RKO (cell line): ENCODE measurements at regions not wholly inside any gene's neighbourhood (a gene's known extent, or its start where the extent isn't known, plus 50 kb on each side); places are given as distances from the start of the nearest gene placed in this dataset.
"Not testable (repeated sequence)": the region's sequence is repeated elsewhere in the genome, so short reads cannot be mapped to it uniquely, and the experiment has no call there.

ENCODE experiments used
- DNase-seq: peaks from one replicate; pipeline ENCODE4 v3.0.0-alpha.2; 2016; ENCODE audit warnings: low spot score

GRCh38 chr13:76620036-76620435 is 266.2 kb downstream of the KCTD12 start:
- DNase-seq, result no peak

GRCh38 chr13:76619631-76620030 is 266.6 kb downstream of the KCTD12 start:
- no peak for DNase-seq

- no peak for DNase-seq
Observed at GRCh38 chr13:76610819-76611415, 275.3 kb downstream of the KCTD12 start.

- no peak for DNase-seq
Observed at GRCh38 chr13:76609643-76610042, 276.6 kb downstream of the KCTD12 start.

- DNase-seq, result no peak
Observed at GRCh38 chr13:76607866-76608265, 278.3 kb downstream of the KCTD12 start.

- DNase-seq, result no peak
Observed at GRCh38 chr13:76600081-76600480, 286.1 kb downstream of the KCTD12 start.

GRCh38 chr13:76597868-76598267 is 288.3 kb downstream of the KCTD12 start:
- DNase-seq, result no peak

GRCh38 chr13:76596216-76596615 is 290.0 kb downstream of the KCTD12 start:
- no peak for DNase-seq

GRCh38 chr13:76594435-76594834 is 291.8 kb downstream of the KCTD12 start:
- DNase-seq, result no peak

- no peak for DNase-seq
Observed at GRCh38 chr13:76586842-76587241, 299.4 kb downstream of the KCTD12 start.

GRCh38 chr13:76579701-76580100 is 306.5 kb downstream of the KCTD12 start:
- no peak for DNase-seq

GRCh38 chr13:76575634-76576033 is 310.6 kb downstream of the KCTD12 start:
- DNase-seq, result not testable (repeated sequence)

GRCh38 chr13:76570510-76570971 is 315.7 kb downstream of the KCTD12 start:
- no peak for DNase-seq

GRCh38 chr13:76556627-76557026 is 329.6 kb downstream of the KCTD12 start:
- DNase-seq, result no peak

GRCh38 chr13:76552807-76553206 is 333.4 kb downstream of the KCTD12 start:
- DNase-seq, result no peak

- DNase-seq, result no peak
Observed at GRCh38 chr13:76552041-76552772, 334.0 kb downstream of the KCTD12 start.

- no peak for DNase-seq
Observed at GRCh38 chr13:76542176-76542575, 344.0 kb downstream of the KCTD12 start.

GRCh38 chr13:76538004-76538403 is 348.2 kb downstream of the KCTD12 start:
- DNase-seq, result no peak

GRCh38 chr13:76533251-76533650 is 353.0 kb downstream of the KCTD12 start:
- no peak for DNase-seq

- no peak for DNase-seq
Observed at GRCh38 chr13:76527041-76527440, 359.2 kb downstream of the KCTD12 start.

- no peak for DNase-seq
Observed at GRCh38 chr13:76523740-76524340, 362.4 kb downstream of the KCTD12 start.

- DNase-seq, result no peak
Observed at GRCh38 chr13:76522083-76522755, 364.0 kb downstream of the KCTD12 start.

GRCh38 chr13:76519685-76520084 is 366.5 kb downstream of the KCTD12 start:
- DNase-seq, result no peak
